Lower leg skin (tissue), 4 donors: ENCODE measurements at regions not wholly inside any gene's neighbourhood (a gene's known extent, or its start where the extent isn't known, plus 50 kb on each side); places are given as distances from the start of the nearest gene placed in this dataset.

ENCODE experiments used
- DNase-seq, 2 donors: peaks; one replicate each; pipeline ENCODE4 v3.0.0-alpha.2; 2019; ENCODE audit warnings: low spot score in 2 of 2
- H3K4me3 ChIP-seq: fragments of 200-600 bp; sonication (generic); 2 replicates; pipeline ENCODE4 v1.5.1; 2017; ENCODE audit warnings: mild to moderate bottlenecking, low read depth; ENCODE audit not compliant: poor library complexity, severe bottlenecking
- CTCF ChIP-seq, 3 donors: fragments of 450-650 bp; IDR thresholded peaks; one replicate each; pipeline ENCODE4 v1.5.1; 2016; ENCODE audit warnings: antibody characterized with exemption in 3 of 3, mild to moderate bottlenecking in 3 of 3, moderate library complexity in 2 of 3
- POLR2A ChIP-seq, 2 donors: fragments of 450-650 bp; IDR thresholded peaks; one replicate each; pipeline ENCODE4 v1.6.1; 2016 to 2017; ENCODE audit warnings: antibody characterized with exemption in 2 of 2, mild to moderate bottlenecking in 1 of 2, moderate library complexity in 1 of 2
- WGBS, 2 donors: methylation state at CpG; one replicate each; pipeline ENCODE4 v1.1.5; 2018; 5-methylcytosine and 5-hydroxymethylcytosine counted together
- intact Hi-C: fragments of 100-400 bp; cut with DNase I; formaldehyde crosslinking; loops from one replicate; pipeline ENCODE4 v1.15.0; 2023; ENCODE audit warnings: low total_unique reads

- WGBS, 2 donors: 42 to 47% methylated on average over 2 of the region's 2 CpGs
- TF ChIP-seq CTCF (IDR thresholded peaks at IDR 0.05) (no peak), POLR2A (IDR thresholded peaks at IDR 0.05) (no peak)
- DNase-seq: no peak
- no peak overlapping the region for H3K4me3 ChIP-seq
- intact Hi-C loops: no loop called here
Observed at GRCh38 chr6:15780437-15780836, 117.6 kb upstream of the DTNBP1 start.

- intact Hi-C loops: no loop called here
- no peak overlapping the region for H3K4me3 ChIP-seq
- 54 to 70% methylated on average over 3 of the region's 3 CpGs for WGBS, 2 donors
- TF ChIP-seq POLR2A (IDR thresholded peaks at IDR 0.05) (no peak), CTCF (IDR thresholded peaks at IDR 0.05) (no peak)
- no peak for DNase-seq
Observed at GRCh38 chr6:15779726-15780125, 116.9 kb upstream of the DTNBP1 start.

GRCh38 chr6:15776458-15776980, 113.7 kb upstream of the DTNBP1 start:
- DNase-seq: no peak
- 79 to 80% methylated on average over 2 of the region's 2 CpGs for WGBS, 2 donors
- TF ChIP-seq POLR2A (IDR thresholded peaks at IDR 0.05) (no peak), CTCF (IDR thresholded peaks at IDR 0.05) (no peak)
- intact Hi-C loops: no loop called here
- no peak overlapping the region for H3K4me3 ChIP-seq

- TF ChIP-seq CTCF (IDR thresholded peaks at IDR 0.05) (no peak), POLR2A (IDR thresholded peaks at IDR 0.05) (no peak)
- DNase-seq: no peak
- H3K4me3 ChIP-seq: no peak overlapping the region
- intact Hi-C loops: no loop called here
- WGBS, 2 donors: 86 to 89% methylated on average over 5 of the region's 5 CpGs
Observed at GRCh38 chr6:15775741-15776140, 112.9 kb upstream of the DTNBP1 start.

- intact Hi-C loops: no loop called here
- no peak for DNase-seq
- TF ChIP-seq POLR2A (IDR thresholded peaks at IDR 0.05): no peak
- TF ChIP-seq CTCF (IDR thresholded peaks at IDR 0.05): no peak
- 80 to 98% methylated on average over 2 of the region's 2 CpGs for WGBS, 2 donors
- H3K4me3 ChIP-seq: no peak overlapping the region
Observed at GRCh38 chr6:15775076-15775634, 112.3 kb upstream of the DTNBP1 start.
